ENCODE measurements at regions not wholly inside any gene's neighbourhood (a gene's known extent, or its start where the extent isn't known, plus 50 kb on each side); places are given as distances from the start of the nearest gene placed in this dataset.

GRCh38 chr12:82027612-82028011 is 268.5 kb upstream of the PPFIA2 start:
- Histone ChIP-seq H2AFZ (ENCODE audit: insufficient read depth, low read depth, low read length, poor library complexity, severe bottlenecking) (peak overlapping the region; percentile 10), H3K36me3 (replicated peaks in 1 of 2; ENCODE audit: control insufficient read depth in 1 of 2, insufficient read depth in 2 of 2, low read length in 2 of 2) (no peaks in the 10 kb centered on the region), H3K79me2 (ENCODE audit: insufficient read depth, low read length) (no peaks in the 10 kb centered on the region), H3K9ac (ENCODE audit: insufficient read depth, low read length, poor library complexity, severe bottlenecking) (no peak overlapping the region), H3K4me2 (replicated peaks; ENCODE audit: extremely low read depth, low read length, poor library complexity, severe bottlenecking) (peak overlapping the region; percentile 63), H3K9me3 (replicated peaks in 1 of 2; ENCODE audit: control insufficient read depth in 1 of 2, insufficient read depth in 1 of 2, low read length in 2 of 2) (no peaks in the 10 kb centered on the region), H3K27ac (ENCODE audit: low read depth in 1 of 2, low read length in 2 of 2) (no peak overlapping the region), H3K27me3 (ENCODE audit: control insufficient read depth in 2 of 2, insufficient read depth in 2 of 2, low read length in 2 of 2) (no peaks in the 10 kb centered on the region), H4K20me1 (ENCODE audit: insufficient read depth, low read length) (no peaks in the 10 kb centered on the region), H3K4me3 (replicated peaks in 1 of 3; ENCODE audit: low read depth in 2 of 3, low read length in 3 of 3) (peak overlapping the region in 2 of 3 experiments; percentile 37 to 62), H3K4me1 (ENCODE audit: control insufficient read depth in 1 of 2, insufficient read depth in 2 of 2, low read length in 2 of 2) (peaks cover 20 to 23% of the 10 kb centered on the region in 2 donors)
- no peaks in the 10 kb centered on the region for H3K27me3 Mint-ChIP-seq (ENCODE audit: low read depth in 3 of 3)
- H3K36me3 Mint-ChIP-seq = no peaks in the 10 kb centered on the region
- H3K4me1 Mint-ChIP-seq = peaks cover 29% of the 10 kb centered on the region
- H3K9me3 Mint-ChIP-seq = peaks cover 0 to 2% (median 0%) of the 10 kb centered on the region in 7 donors
- peak overlapping the region in 1 of 2 donors; percentile 63 for H3K4me3 Mint-ChIP-seq
- H3K27ac Mint-ChIP-seq = peak overlapping the region in 1 of 7 donors; percentile 57
- no peak for TF ChIP-seq CTCF (IDR thresholded peaks at IDR 0.05)
- intact Hi-C loops (cut with micrococcal nuclease) = no loop called here
- peak in 1 of 3 donors; percentile 32 for DNase-seq
- WGBS (ENCODE audit: insufficient coverage) = no CpG with 5 or more reads among the region's 1 CpG

GRCh38 chr12:82025462-82025861 is 266.3 kb upstream of the PPFIA2 start:
- Mint-ChIP-seq H3K27me3 (ENCODE audit: low read depth in 3 of 3) (no peaks in the 10 kb centered on the region), H3K27ac (no peak overlapping the region), H3K4me3 (no peak overlapping the region), H3K4me1 (peaks cover 19% of the 10 kb centered on the region), H3K9me3 (peaks cover 0 to 2% (median 0%) of the 10 kb centered on the region in 7 donors), H3K36me3 (no peaks in the 10 kb centered on the region)
- DNase-seq = no peak
- H3K9ac ChIP-seq (ENCODE audit: insufficient read depth, low read length, poor library complexity, severe bottlenecking) = no peak overlapping the region
- no peaks in the 10 kb centered on the region for H4K20me1 ChIP-seq (ENCODE audit: insufficient read depth, low read length)
- no peak overlapping the region for H3K4me3 ChIP-seq (replicated peaks in 1 of 3; ENCODE audit: low read depth in 2 of 3, low read length in 3 of 3)
- intact Hi-C loops (cut with micrococcal nuclease) = no loop called here
- no peak overlapping the region for H3K4me2 ChIP-seq (replicated peaks; ENCODE audit: extremely low read depth, low read length, poor library complexity, severe bottlenecking)
- no CpG with 5 or more reads among the region's 7 CpGs for WGBS (ENCODE audit: insufficient coverage)
- no peaks in the 10 kb centered on the region for H3K27me3 ChIP-seq (ENCODE audit: control insufficient read depth in 2 of 2, insufficient read depth in 2 of 2, low read length in 2 of 2)
- no peak overlapping the region for H3K27ac ChIP-seq (ENCODE audit: low read depth in 1 of 2, low read length in 2 of 2)
- no peaks in the 10 kb centered on the region for H3K79me2 ChIP-seq (ENCODE audit: insufficient read depth, low read length)
- H3K4me1 ChIP-seq (ENCODE audit: control insufficient read depth in 1 of 2, insufficient read depth in 2 of 2, low read length in 2 of 2) = peaks cover 13 to 16% of the 10 kb centered on the region in 2 donors
- no peaks in the 10 kb centered on the region for H3K36me3 ChIP-seq (replicated peaks in 1 of 2; ENCODE audit: control insufficient read depth in 1 of 2, insufficient read depth in 2 of 2, low read length in 2 of 2)
- H2AFZ ChIP-seq (ENCODE audit: insufficient read depth, low read depth, low read length, poor library complexity, severe bottlenecking) = no peak overlapping the region
- TF ChIP-seq CTCF (IDR thresholded peaks at IDR 0.05) = no peak
- H3K9me3 ChIP-seq (replicated peaks in 1 of 2; ENCODE audit: control insufficient read depth in 1 of 2, insufficient read depth in 1 of 2, low read length in 2 of 2) = no peaks in the 10 kb centered on the region

Data from CD14-positive monocyte (primary cell).